ENCODE measurements at regions not wholly inside any gene's neighbourhood (a gene's known extent, or its start where the extent isn't known, plus 50 kb on each side); places are given as distances from the start of the nearest gene placed in this dataset.

- H3K4me1 ChIP-seq (ENCODE audit: low read depth, poor library complexity, severe bottlenecking) = no peaks in the 10 kb centered on the region
- TF ChIP-seq CTCF (conservative IDR thresholded peaks at IDR 0.05; ENCODE audit: low read depth, low read length) = no peak
- no peaks in the 10 kb centered on the region for H3K36me3 ChIP-seq (ENCODE audit: insufficient read depth)
- no peak overlapping the region for H3K4me3 ChIP-seq (IDR thresholded peaks at IDR 0.05; ENCODE audit: insufficient read depth, low read depth, low read length)
- H3K27ac ChIP-seq = no peak overlapping the region
- no peaks in the 10 kb centered on the region for H3K27me3 ChIP-seq (ENCODE audit: insufficient read depth, low read depth)
- no peak overlapping the region for H3K9ac ChIP-seq
- H2AFZ ChIP-seq (ENCODE audit: low read depth) = no peak overlapping the region
- H4K20me1 ChIP-seq (ENCODE audit: insufficient read depth) = no peaks in the 10 kb centered on the region
- no peaks in the 10 kb centered on the region for H3K79me2 ChIP-seq (ENCODE audit: insufficient read depth, low read depth)
- H3K4me2 ChIP-seq = no peak overlapping the region
Observed at GRCh38 chr2:72007402-72007801, 140.3 kb downstream of the CYP26B1 start.

GRCh38 chr2:72006188-72006736 is 141.4 kb downstream of the CYP26B1 start:
- TF ChIP-seq CTCF (conservative IDR thresholded peaks at IDR 0.05; ENCODE audit: low read depth, low read length) = no peak
- Histone ChIP-seq H3K79me2 (ENCODE audit: insufficient read depth, low read depth) (no peaks in the 10 kb centered on the region), H2AFZ (ENCODE audit: low read depth) (no peak overlapping the region), H3K27me3 (ENCODE audit: insufficient read depth, low read depth) (no peaks in the 10 kb centered on the region), H3K4me1 (ENCODE audit: low read depth, poor library complexity, severe bottlenecking) (no peaks in the 10 kb centered on the region), H3K27ac (no peak overlapping the region), H3K4me2 (no peak overlapping the region), H3K9ac (no peak overlapping the region), H3K4me3 (IDR thresholded peaks at IDR 0.05; ENCODE audit: insufficient read depth, low read depth, low read length) (no peak overlapping the region), H4K20me1 (ENCODE audit: insufficient read depth) (no peaks in the 10 kb centered on the region), H3K36me3 (ENCODE audit: insufficient read depth) (no peaks in the 10 kb centered on the region)

- Histone ChIP-seq H3K27ac (no peak overlapping the region), H3K4me2 (no peak overlapping the region), H2AFZ (ENCODE audit: low read depth) (no peak overlapping the region), H3K4me3 (IDR thresholded peaks at IDR 0.05; ENCODE audit: insufficient read depth, low read depth, low read length) (no peak overlapping the region), H3K36me3 (ENCODE audit: insufficient read depth) (no peaks in the 10 kb centered on the region), H3K27me3 (ENCODE audit: insufficient read depth, low read depth) (no peaks in the 10 kb centered on the region), H4K20me1 (ENCODE audit: insufficient read depth) (no peaks in the 10 kb centered on the region), H3K4me1 (ENCODE audit: low read depth, poor library complexity, severe bottlenecking) (no peaks in the 10 kb centered on the region), H3K9ac (no peak overlapping the region), H3K79me2 (ENCODE audit: insufficient read depth, low read depth) (no peaks in the 10 kb centered on the region)
- TF ChIP-seq CTCF (conservative IDR thresholded peaks at IDR 0.05; ENCODE audit: low read depth, low read length) = no peak
Observed at GRCh38 chr2:72004976-72005375, 142.7 kb downstream of the CYP26B1 start.

GRCh38 chr2:72004201-72004915 is 143.3 kb downstream of the CYP26B1 start:
- H3K4me1 ChIP-seq (ENCODE audit: low read depth, poor library complexity, severe bottlenecking) = no peaks in the 10 kb centered on the region
- no peaks in the 10 kb centered on the region for H4K20me1 ChIP-seq (ENCODE audit: insufficient read depth)
- H3K79me2 ChIP-seq (ENCODE audit: insufficient read depth, low read depth) = no peaks in the 10 kb centered on the region
- no peak overlapping the region for H3K4me2 ChIP-seq
- H2AFZ ChIP-seq (ENCODE audit: low read depth) = no peak overlapping the region
- H3K27ac ChIP-seq = no peak overlapping the region
- no peak overlapping the region for H3K4me3 ChIP-seq (IDR thresholded peaks at IDR 0.05; ENCODE audit: insufficient read depth, low read depth, low read length)
- H3K27me3 ChIP-seq (ENCODE audit: insufficient read depth, low read depth) = no peaks in the 10 kb centered on the region
- H3K9ac ChIP-seq = no peak overlapping the region
- TF ChIP-seq CTCF (conservative IDR thresholded peaks at IDR 0.05; ENCODE audit: low read depth, low read length) = no peak
- H3K36me3 ChIP-seq (ENCODE audit: insufficient read depth) = no peaks in the 10 kb centered on the region
